Upper lobe of left lung (tissue), 4 donors: ENCODE measurements at regions not wholly inside any gene's neighbourhood (a gene's known extent, or its start where the extent isn't known, plus 50 kb on each side); places are given as distances from the start of the nearest gene placed in this dataset.

ENCODE experiments used
- CTCF ChIP-seq, 6 experiments: fragments of 450-650 bp in 4 of 6; fragments of 200-600 bp in 2 of 6; sonication (generic) in 2 of 6; IDR thresholded peaks; one replicate each; pipeline ENCODE4 v1.5.1; 2016 to 2019; ENCODE audit warnings: antibody characterized with exemption in 6 of 6
- POLR2A ChIP-seq, 4 donors: fragments of 450-650 bp; IDR thresholded peaks; one replicate each; pipeline ENCODE4 v1.5.1; 2016 to 2017; ENCODE audit warnings: antibody characterized with exemption in 4 of 4, mild to moderate bottlenecking in 2 of 4
- POLR2AphosphoS5 ChIP-seq, 2 donors: sonication (generic); formaldehyde crosslinking; IDR thresholded peaks; one replicate each; pipeline ENCODE4 v1.5.1; 2017; ENCODE audit warnings: antibody characterized with exemption in 2 of 2

GRCh38 chr7:47042669-47043068 lies 539.2 kb downstream of the TNS3 start:
- no peak for TF ChIP-seq CTCF (IDR thresholded peaks at IDR 0.05)
- no peak for TF ChIP-seq POLR2A (IDR thresholded peaks at IDR 0.05)
- no peak for TF ChIP-seq POLR2AphosphoS5 (IDR thresholded peaks at IDR 0.05)
